Breast epithelium (tissue), 4 donors: ENCODE measurements at regions not wholly inside any gene's neighbourhood (a gene's known extent, or its start where the extent isn't known, plus 50 kb on each side); places are given as distances from the start of the nearest gene placed in this dataset.

ENCODE experiments used
- DNase-seq, 2 donors: peaks; one replicate each; pipeline ENCODE4 v3.0.0-alpha.2; 2019; ENCODE audit warnings: low spot score in 2 of 2
- H3K27ac ChIP-seq, 2 donors: fragments of 200-600 bp; sonication (generic) in 1 of 2; one replicate each; pipeline ENCODE4 v1.5.1; 2016 to 2019; ENCODE audit warnings: mild to moderate bottlenecking in 1 of 2
- H3K27me3 ChIP-seq, 2 donors: fragments of 200-600 bp; sonication (generic) in 1 of 2; one replicate each; pipeline versions ENCODE4 v1.5.1 to v1.6.0; 2017 to 2019; ENCODE audit warnings: control low read depth in 1 of 2, mild to moderate bottlenecking in 1 of 2
- H3K36me3 ChIP-seq: fragments of 200-600 bp; one replicate; pipeline ENCODE4 v1.5.1; 2019
- H3K4me1 ChIP-seq, 2 donors: fragments of 200-600 bp; sonication (generic); one replicate each; pipeline ENCODE4 v1.5.1; 2016 to 2019; ENCODE audit warnings: control low read depth in 1 of 2
- H3K4me3 ChIP-seq, 3 donors: fragments of 200-600 bp; sonication (generic); 1 replicate in 2 of 3; 2 replicates in 1 of 3; pipeline ENCODE4 v1.5.1; 2016 to 2019; ENCODE audit warnings: mild to moderate bottlenecking in 3 of 3, moderate library complexity in 2 of 3
- H3K9me3 ChIP-seq, 2 donors: fragments of 200-600 bp; sonication (generic) in 1 of 2; one replicate each; pipeline ENCODE4 v1.5.1; 2016 to 2019; ENCODE audit warnings: control low read depth in 1 of 2
- CTCF ChIP-seq, 3 donors: fragments of 450-650 bp; IDR thresholded peaks; one replicate each; pipeline ENCODE4 v1.5.1; 2016 to 2017; ENCODE audit warnings: antibody characterized with exemption in 3 of 3, mild to moderate bottlenecking in 3 of 3, moderate library complexity in 3 of 3
- POLR2A ChIP-seq: fragments of 450-650 bp; IDR thresholded peaks from one replicate; pipeline ENCODE4 v1.6.1; 2016; ENCODE audit warnings: antibody characterized with exemption, mild to moderate bottlenecking, moderate library complexity
- POLR2AphosphoS5 ChIP-seq, 3 donors: sonication (generic); formaldehyde crosslinking; IDR thresholded peaks; one replicate each; pipeline ENCODE4 v1.6.1; 2017; ENCODE audit warnings: antibody characterized with exemption in 3 of 3
- intact Hi-C: fragments of 100-400 bp; cut with DNase I; formaldehyde crosslinking; loops from one replicate; pipeline ENCODE4 v1.15.1; 2023; ENCODE audit warnings: low total_unique reads

GRCh38 chr12:77243345-77243744 is 178.0 kb upstream of the E2F7 start:
- no peaks in the 10 kb centered on the region for H3K36me3 ChIP-seq
- TF ChIP-seq POLR2AphosphoS5 (IDR thresholded peaks at IDR 0.05) (no peak), POLR2A (no peak), CTCF (IDR thresholded peaks at IDR 0.05) (no peak)
- intact Hi-C loops, result no loop called here
- H3K4me3 ChIP-seq, result no peak overlapping the region
- no peaks in the 10 kb centered on the region for H3K9me3 ChIP-seq
- no peaks in the 10 kb centered on the region for H3K27me3 ChIP-seq
- no peaks in the 10 kb centered on the region for H3K4me1 ChIP-seq
- no peak for DNase-seq
- H3K27ac ChIP-seq, result no peak overlapping the region

GRCh38 chr12:77239617-77240016 is 174.2 kb upstream of the E2F7 start:
- no peak for DNase-seq
- intact Hi-C loops, result no loop called here
- Histone ChIP-seq H3K36me3 (no peaks in the 10 kb centered on the region), H3K27me3 (no peaks in the 10 kb centered on the region), H3K9me3 (no peaks in the 10 kb centered on the region), H3K4me1 (no peaks in the 10 kb centered on the region), H3K27ac (no peak overlapping the region), H3K4me3 (no peak overlapping the region)
- TF ChIP-seq POLR2A (no peak), CTCF (IDR thresholded peaks at IDR 0.05) (no peak), POLR2AphosphoS5 (IDR thresholded peaks at IDR 0.05) (no peak)

GRCh38 chr12:77238335-77238734 is 173.0 kb upstream of the E2F7 start:
- H3K36me3 ChIP-seq, result no peaks in the 10 kb centered on the region

DNA sequence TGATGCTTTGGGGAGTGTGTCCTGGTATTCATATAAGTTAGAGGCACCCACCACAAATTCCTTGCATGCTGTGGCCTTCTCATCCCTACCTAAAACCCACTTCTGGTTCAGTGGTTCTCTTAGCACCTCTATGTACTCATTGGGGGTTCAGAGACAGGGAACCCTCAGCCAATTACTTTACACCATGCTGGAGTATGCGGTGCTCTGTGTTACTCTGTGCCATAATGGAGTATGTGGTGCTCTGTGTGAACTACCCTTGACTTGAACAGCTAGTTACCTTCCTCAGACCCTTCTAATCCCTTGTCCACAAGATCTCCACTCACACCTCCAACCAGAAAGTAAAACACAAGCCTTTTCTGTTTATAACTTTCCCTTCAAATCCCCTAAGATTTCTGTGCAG is 172.5 kb upstream of the E2F7 start:
- intact Hi-C loops, result no loop called here
- no peaks in the 10 kb centered on the region for H3K36me3 ChIP-seq
- peak overlapping the region in 1 of 2 donors; percentile 32 for H3K27ac ChIP-seq
- no peaks in the 10 kb centered on the region for H3K9me3 ChIP-seq
- no peak for DNase-seq
- no peaks in the 10 kb centered on the region for H3K27me3 ChIP-seq
- no peaks in the 10 kb centered on the region for H3K4me1 ChIP-seq
- TF ChIP-seq POLR2AphosphoS5 (IDR thresholded peaks at IDR 0.05), result no peak
- no peak for TF ChIP-seq POLR2A
- TF ChIP-seq CTCF (IDR thresholded peaks at IDR 0.05), result no peak
- H3K4me3 ChIP-seq, result no peak overlapping the region

More at GRCh38 chr12:77238335-77238734, 173.0 kb upstream of the E2F7 start:
- Histone ChIP-seq H3K4me1 (no peaks in the 10 kb centered on the region), H3K27me3 (no peaks in the 10 kb centered on the region), H3K4me3 (no peak overlapping the region), H3K27ac (no peak overlapping the region), H3K9me3 (no peaks in the 10 kb centered on the region)
- TF ChIP-seq CTCF (IDR thresholded peaks at IDR 0.05), result no peak
- TF ChIP-seq POLR2AphosphoS5 (IDR thresholded peaks at IDR 0.05), result no peak
- TF ChIP-seq POLR2A, result no peak
- no peak for DNase-seq
- intact Hi-C loops, result no loop called here

DNA sequence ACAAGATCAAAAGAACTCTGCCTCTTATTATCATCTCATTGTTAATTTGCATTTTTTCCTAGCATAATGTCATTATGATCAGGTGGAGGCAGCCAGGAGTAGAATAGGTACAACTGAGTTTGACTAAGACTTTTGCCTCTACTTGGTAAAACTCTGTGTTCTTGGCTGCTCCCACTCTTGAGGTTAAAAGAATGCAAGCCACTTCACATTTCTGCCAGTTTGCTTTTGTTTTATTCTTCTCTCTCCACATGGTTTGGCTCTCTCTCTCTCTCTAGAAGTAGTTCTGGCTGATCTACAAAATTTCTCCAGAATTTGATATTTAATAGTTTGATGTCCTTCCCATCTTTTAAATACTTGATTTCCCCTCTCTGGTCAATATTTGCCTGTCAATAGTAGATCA is 170.7 kb upstream of the E2F7 start:
- no peaks in the 10 kb centered on the region for H3K27me3 ChIP-seq
- TF ChIP-seq CTCF (IDR thresholded peaks at IDR 0.05) (no peak), POLR2AphosphoS5 (IDR thresholded peaks at IDR 0.05) (no peak), POLR2A (no peak)
- no peaks in the 10 kb centered on the region for H3K36me3 ChIP-seq
- no peaks in the 10 kb centered on the region for H3K9me3 ChIP-seq
- no peak overlapping the region for H3K4me3 ChIP-seq
- H3K27ac ChIP-seq, result peak overlapping the region; percentile 25 to 48
- no peak for DNase-seq
- H3K4me1 ChIP-seq, result no peaks in the 10 kb centered on the region
- intact Hi-C loops, result no loop called here
